DND-41 (cell line): ENCODE measurements at regions not wholly inside any gene's neighbourhood (a gene's known extent, or its start where the extent isn't known, plus 50 kb on each side); places are given as distances from the start of the nearest gene placed in this dataset.

Source experiments
- CTCF ChIP-seq: IDR thresholded peaks from 2 replicates; pipeline ENCODE4 v1.5.1; 2012; ENCODE audit warnings: borderline replicate concordance, low read length, moderate library complexity, mild to moderate bottlenecking; ENCODE audit not compliant: poor library complexity, severe bottlenecking; ENCODE audit errors: extremely low read depth
- EZH2 ChIP-seq: IDR thresholded peaks from 3 replicates; pipeline ENCODE4 v1.6.1; 2012; ENCODE audit warnings: borderline replicate concordance, low read depth, mild to moderate bottlenecking, moderate library complexity, low read length, inconsistent platforms; ENCODE audit not compliant: severe bottlenecking

- no peak for TF ChIP-seq CTCF
- TF ChIP-seq EZH2: no peak
Measured at GRCh38 chr20:24780674-24781417, 168.2 kb upstream of the CST7 start.
